ENCODE measurements at regions not wholly inside any gene's neighbourhood (a gene's known extent, or its start where the extent isn't known, plus 50 kb on each side); places are given as distances from the start of the nearest gene placed in this dataset.
"Not testable (repeated sequence)": the region's sequence is repeated elsewhere in the genome, so short reads cannot be mapped to it uniquely, and the experiment has no call there.

DNA sequence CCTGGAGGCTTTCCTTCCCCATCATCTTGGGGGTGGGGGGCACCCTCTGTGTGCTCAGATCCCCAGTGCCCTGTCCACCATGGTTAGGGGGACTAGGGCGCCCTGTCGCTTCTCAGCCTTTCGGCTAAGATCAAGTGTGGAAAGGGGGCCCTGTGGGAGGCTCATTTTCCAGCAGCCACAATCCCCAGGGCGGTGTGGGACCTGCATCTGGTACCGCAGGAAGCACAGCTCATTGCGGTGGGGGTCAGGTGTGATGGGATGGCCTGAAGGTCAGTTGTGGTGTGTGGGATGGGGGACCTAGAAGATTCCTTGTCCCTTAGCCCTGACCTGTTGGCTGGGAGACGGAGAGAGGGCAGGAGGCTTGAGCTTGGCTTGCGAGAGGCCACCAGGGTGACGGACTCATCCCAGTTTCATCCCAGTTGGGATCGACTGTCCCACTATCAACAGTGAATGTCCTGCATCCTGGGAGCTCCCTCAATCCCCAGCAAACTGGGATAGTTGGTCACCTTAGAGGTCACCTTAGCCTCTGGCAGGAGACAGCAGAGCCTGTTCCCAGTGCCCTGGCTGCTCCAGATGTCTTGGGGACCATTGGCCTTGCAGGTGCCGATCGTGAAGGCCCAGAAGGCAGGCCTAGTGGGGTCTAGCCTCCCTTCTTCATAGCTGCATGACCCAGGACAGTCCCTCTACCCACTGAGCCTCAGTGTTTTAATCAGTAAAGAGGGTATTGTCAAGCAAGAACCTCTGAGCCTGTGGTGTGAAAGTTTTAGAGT is 64.5 kb upstream of the PMEPA1 start:
- DNase-seq: no peak
- in situ Hi-C loops (cut with HindIII; ENCODE audit: low pct_ligation_motif_present, low pct_unique_long_range_greater_than_20kb, low sequenced_read_pairs): no loop called here

GRCh38 chr20:57773059-57773815 is 63.4 kb upstream of the PMEPA1 start:
- in situ Hi-C loops (cut with HindIII; ENCODE audit: low pct_ligation_motif_present, low pct_unique_long_range_greater_than_20kb, low sequenced_read_pairs): no loop called here
- DNase-seq: no peak

DNA sequence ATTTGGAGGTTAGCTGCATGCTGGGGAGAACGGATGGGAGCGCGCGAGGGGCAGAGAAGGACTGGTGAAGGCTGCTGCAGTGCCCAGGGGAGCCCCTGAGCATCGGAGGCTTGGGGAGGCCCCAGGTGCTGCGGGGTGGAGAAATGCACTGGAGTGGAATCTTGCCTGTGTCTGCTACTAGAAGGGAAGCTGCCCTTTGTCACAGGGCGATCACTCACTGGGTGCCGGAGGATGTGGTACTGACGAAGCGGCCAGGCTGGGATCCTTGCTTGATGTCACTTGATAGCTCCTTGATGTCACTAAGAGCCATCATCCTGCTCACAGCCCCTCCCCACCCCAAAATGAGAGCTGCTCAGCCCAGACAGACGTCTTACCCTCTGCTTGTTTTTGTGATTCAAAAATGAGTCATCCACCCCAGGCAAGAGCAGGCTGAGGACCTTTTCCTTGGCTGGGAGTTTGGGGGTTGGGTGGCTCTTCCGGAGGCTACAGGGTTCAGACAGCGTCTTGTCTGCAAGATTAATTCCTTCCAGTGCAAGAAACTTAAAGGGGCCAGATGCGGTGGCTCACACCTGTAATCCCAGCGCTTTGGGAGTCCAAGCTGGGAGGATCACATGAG is 62.6 kb upstream of the PMEPA1 start:
- peak; percentile 44 for DNase-seq
- in situ Hi-C loops (cut with HindIII; ENCODE audit: low pct_ligation_motif_present, low pct_unique_long_range_greater_than_20kb, low sequenced_read_pairs): no loop called here

- in situ Hi-C loops (cut with HindIII; ENCODE audit: low pct_ligation_motif_present, low pct_unique_long_range_greater_than_20kb, low sequenced_read_pairs): no loop called here
- no peak for DNase-seq
These were observed 61.3 kb upstream of the PMEPA1 start for GRCh38 chr20:57770852-57771720.

- in situ Hi-C loops (cut with HindIII; ENCODE audit: low pct_ligation_motif_present, low pct_unique_long_range_greater_than_20kb, low sequenced_read_pairs); DNase-seq: not testable (repeated sequence)
These were observed 60.6 kb upstream of the PMEPA1 start for GRCh38 chr20:57770401-57770800.

- DNase-seq: no peak
- in situ Hi-C loops (cut with HindIII; ENCODE audit: low pct_ligation_motif_present, low pct_unique_long_range_greater_than_20kb, low sequenced_read_pairs): no loop called here
These were observed 59.9 kb upstream of the PMEPA1 start for GRCh38 chr20:57769756-57770155.

- in situ Hi-C loops (cut with HindIII; ENCODE audit: low pct_ligation_motif_present, low pct_unique_long_range_greater_than_20kb, low sequenced_read_pairs): no loop called here
- no peak for DNase-seq
These were observed 58.7 kb upstream of the PMEPA1 start for GRCh38 chr20:57768519-57768918.

- no peak for DNase-seq
- in situ Hi-C loops (cut with HindIII; ENCODE audit: low pct_ligation_motif_present, low pct_unique_long_range_greater_than_20kb, low sequenced_read_pairs): no loop called here
These were observed 57.6 kb upstream of the PMEPA1 start for GRCh38 chr20:57767441-57767840.

- in situ Hi-C loops (cut with HindIII; ENCODE audit: low pct_ligation_motif_present, low pct_unique_long_range_greater_than_20kb, low sequenced_read_pairs): no loop called here
- DNase-seq: no peak
These were observed 53.4 kb upstream of the PMEPA1 start for GRCh38 chr20:57763235-57763595.

GRCh38 chr20:57762531-57763234 is 52.9 kb upstream of the PMEPA1 start:
- no peak for DNase-seq
- in situ Hi-C loops (cut with HindIII; ENCODE audit: low pct_ligation_motif_present, low pct_unique_long_range_greater_than_20kb, low sequenced_read_pairs): no loop called here

- in situ Hi-C loops (cut with HindIII; ENCODE audit: low pct_ligation_motif_present, low pct_unique_long_range_greater_than_20kb, low sequenced_read_pairs): no loop called here
- no peak for DNase-seq
These were observed 51.6 kb upstream of the PMEPA1 start for GRCh38 chr20:57761413-57761734.

DNA sequence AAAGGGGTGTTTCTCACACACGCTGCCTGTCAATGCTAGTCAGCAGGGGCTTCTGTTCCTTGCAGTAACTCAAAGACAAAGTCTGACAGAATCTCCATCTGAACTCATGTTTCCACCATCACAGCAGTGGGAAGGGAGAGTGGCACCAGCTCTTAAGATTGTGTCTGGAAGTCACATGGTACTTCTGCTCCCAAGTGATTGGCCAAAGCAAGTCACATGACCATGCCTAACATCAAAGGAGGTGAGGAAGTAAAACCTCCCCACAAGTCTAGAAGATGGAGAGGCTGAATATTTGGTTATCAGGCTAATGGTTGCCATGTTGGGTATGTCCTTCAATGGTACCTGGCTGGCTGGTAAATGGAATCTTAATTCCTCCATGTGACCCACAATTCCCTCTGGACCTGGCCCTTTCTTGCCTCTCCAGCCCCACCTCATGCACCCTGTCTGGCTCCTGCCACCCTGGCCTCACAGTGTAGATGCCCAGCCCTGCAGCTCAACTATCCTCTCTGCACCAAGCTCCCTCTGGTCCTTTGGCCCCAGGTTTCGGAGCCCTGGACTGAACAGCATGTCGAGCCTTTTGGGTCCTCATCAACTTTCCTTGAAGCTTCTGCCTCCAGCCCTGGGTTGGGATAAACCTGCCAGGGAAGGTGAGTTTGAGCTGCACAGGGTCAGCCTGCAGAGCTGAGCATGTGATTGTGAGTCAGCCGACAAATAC is 51.0 kb upstream of the PMEPA1 start:
- in situ Hi-C loops (cut with HindIII; ENCODE audit: low pct_ligation_motif_present, low pct_unique_long_range_greater_than_20kb, low sequenced_read_pairs): no loop called here
- DNase-seq: no peak

GRCh38 chr20:57759724-57760123 is 49.9 kb upstream of the PMEPA1 start:
- DNase-seq: no peak
- in situ Hi-C loops (cut with HindIII; ENCODE audit: low pct_ligation_motif_present, low pct_unique_long_range_greater_than_20kb, low sequenced_read_pairs): no loop called here
